ENCODE measurements at regions not wholly inside any gene's neighbourhood (a gene's known extent, or its start where the extent isn't known, plus 50 kb on each side); places are given as distances from the start of the nearest gene placed in this dataset.

DNA sequence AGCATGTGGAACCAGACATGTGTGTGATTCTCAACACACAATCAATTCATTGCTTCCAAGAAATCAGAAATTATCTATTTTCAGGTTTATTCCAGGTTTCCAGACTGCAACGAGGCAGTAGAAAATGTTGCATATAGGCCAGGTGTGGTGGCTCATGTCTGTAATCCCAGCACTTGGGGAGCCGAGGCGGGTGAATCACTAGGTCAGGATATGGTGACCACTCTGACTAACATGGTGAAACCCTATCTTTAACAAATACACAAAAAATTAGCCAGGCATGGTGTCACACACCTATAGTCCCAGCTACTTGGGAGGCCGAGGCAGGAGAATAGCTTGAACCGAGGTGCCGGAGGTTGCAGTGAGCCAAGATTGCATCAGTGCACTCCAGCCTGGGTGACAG is 1289.9 kb downstream of the NLGN4Y start:
- TF ChIP-seq, protein P1, sequence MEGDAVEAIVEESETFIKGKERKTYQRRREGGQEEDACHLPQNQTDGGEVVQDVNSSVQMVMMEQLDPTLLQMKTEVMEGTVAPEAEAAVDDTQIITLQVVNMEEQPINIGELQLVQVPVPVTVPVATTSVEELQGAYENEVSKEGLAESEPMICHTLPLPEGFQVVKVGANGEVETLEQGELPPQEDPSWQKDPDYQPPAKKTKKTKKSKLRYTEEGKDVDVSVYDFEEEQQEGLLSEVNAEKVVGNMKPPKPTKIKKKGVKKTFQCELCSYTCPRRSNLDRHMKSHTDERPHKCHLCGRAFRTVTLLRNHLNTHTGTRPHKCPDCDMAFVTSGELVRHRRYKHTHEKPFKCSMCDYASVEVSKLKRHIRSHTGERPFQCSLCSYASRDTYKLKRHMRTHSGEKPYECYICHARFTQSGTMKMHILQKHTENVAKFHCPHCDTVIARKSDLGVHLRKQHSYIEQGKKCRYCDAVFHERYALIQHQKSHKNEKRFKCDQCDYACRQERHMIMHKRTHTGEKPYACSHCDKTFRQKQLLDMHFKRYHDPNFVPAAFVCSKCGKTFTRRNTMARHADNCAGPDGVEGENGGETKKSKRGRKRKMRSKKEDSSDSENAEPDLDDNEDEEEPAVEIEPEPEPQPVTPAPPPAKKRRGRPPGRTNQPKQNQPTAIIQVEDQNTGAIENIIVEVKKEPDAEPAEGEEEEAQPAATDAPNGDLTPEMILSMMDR (IDR thresholded peaks at IDR 0.05) = no peak
- no peak for TF ChIP-seq EP300 (IDR thresholded peaks at IDR 0.05)
- no peak for TF ChIP-seq POLR2AphosphoS5 (IDR thresholded peaks at IDR 0.05)

All from gastroesophageal sphincter (tissue), 3 donors.